ENCODE measurements at regions not wholly inside any gene's neighbourhood (a gene's known extent, or its start where the extent isn't known, plus 50 kb on each side); places are given as distances from the start of the nearest gene placed in this dataset.

DNA sequence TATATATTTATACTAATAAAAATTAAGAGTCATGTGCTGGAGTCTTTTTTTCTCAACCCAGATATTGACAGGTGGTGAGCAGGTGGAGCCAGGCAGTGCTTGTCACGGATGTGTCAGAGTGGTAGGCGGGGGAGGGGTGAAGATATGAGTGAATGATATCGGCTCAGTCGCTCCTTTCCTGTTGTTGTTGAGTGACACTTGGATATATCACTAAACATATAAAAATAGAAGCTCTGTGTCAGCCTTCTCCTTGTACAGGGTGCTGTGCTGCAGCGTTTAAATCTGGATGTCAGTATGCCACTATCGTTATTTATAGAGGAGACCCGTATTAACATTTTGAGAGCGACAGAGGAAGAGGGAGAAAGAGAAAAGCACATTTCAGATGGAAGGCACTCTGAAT lies 339.6 kb downstream of the NUF2 start:
- TF ChIP-seq SMC3 (conservative IDR thresholded peaks at IDR 0.05; ENCODE audit: poor library complexity) (no peak), EZH2 (IDR thresholded peaks at IDR 0.05; ENCODE audit: borderline replicate concordance, insufficient read depth, low read length, poor library complexity, severe bottlenecking) (no peak), EP300 (conservative IDR thresholded peaks at IDR 0.05; ENCODE audit: poor library complexity, severe bottlenecking) (peak; percentile 50), RAD21 (conservative IDR thresholded peaks at IDR 0.05) (no peak), POLR2AphosphoS5 (IDR thresholded peaks at IDR 0.05) (peak; percentile 59)
- TF ChIP-seq, protein P1, sequence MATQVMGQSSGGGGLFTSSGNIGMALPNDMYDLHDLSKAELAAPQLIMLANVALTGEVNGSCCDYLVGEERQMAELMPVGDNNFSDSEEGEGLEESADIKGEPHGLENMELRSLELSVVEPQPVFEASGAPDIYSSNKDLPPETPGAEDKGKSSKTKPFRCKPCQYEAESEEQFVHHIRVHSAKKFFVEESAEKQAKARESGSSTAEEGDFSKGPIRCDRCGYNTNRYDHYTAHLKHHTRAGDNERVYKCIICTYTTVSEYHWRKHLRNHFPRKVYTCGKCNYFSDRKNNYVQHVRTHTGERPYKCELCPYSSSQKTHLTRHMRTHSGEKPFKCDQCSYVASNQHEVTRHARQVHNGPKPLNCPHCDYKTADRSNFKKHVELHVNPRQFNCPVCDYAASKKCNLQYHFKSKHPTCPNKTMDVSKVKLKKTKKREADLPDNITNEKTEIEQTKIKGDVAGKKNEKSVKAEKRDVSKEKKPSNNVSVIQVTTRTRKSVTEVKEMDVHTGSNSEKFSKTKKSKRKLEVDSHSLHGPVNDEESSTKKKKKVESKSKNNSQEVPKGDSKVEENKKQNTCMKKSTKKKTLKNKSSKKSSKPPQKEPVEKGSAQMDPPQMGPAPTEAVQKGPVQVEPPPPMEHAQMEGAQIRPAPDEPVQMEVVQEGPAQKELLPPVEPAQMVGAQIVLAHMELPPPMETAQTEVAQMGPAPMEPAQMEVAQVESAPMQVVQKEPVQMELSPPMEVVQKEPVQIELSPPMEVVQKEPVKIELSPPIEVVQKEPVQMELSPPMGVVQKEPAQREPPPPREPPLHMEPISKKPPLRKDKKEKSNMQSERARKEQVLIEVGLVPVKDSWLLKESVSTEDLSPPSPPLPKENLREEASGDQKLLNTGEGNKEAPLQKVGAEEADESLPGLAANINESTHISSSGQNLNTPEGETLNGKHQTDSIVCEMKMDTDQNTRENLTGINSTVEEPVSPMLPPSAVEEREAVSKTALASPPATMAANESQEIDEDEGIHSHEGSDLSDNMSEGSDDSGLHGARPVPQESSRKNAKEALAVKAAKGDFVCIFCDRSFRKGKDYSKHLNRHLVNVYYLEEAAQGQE (IDR thresholded peaks at IDR 0.05; ENCODE audit: borderline replicate concordance) = no peak
- no peak overlapping the region for H2AFZ ChIP-seq (ENCODE audit: low read depth, low read length)
- H3K4me3 ChIP-seq (ENCODE audit: low read length) = peak overlapping the region; percentile 22
- H3K9ac ChIP-seq (ENCODE audit: low read length) = no peak overlapping the region
- H3K9me3 ChIP-seq (ENCODE audit: low read length) = no peaks in the 10 kb centered on the region
- no peaks in the 10 kb centered on the region for H3K27me3 ChIP-seq (ENCODE audit: insufficient read depth, low read depth, low read length)
- no peaks in the 10 kb centered on the region for H3F3A ChIP-seq (ENCODE audit: insufficient read depth, low read length, poor library complexity, severe bottlenecking)
- H3K79me2 ChIP-seq (replicated peaks; ENCODE audit: insufficient read depth, low read length) = no peaks in the 10 kb centered on the region
- H3K27ac ChIP-seq (ENCODE audit: low read length) = peak overlapping the region; percentile 57
- no peaks in the 10 kb centered on the region for H3K36me3 ChIP-seq (ENCODE audit: insufficient read depth, low read length)
- no peaks in the 10 kb centered on the region for H4K20me1 ChIP-seq (ENCODE audit: insufficient read depth)
- H3K4me2 ChIP-seq (ENCODE audit: low read length) = no peak overlapping the region
- no peaks in the 10 kb centered on the region for H3K9me2 ChIP-seq (ENCODE audit: insufficient read depth, low read length)

DNA sequence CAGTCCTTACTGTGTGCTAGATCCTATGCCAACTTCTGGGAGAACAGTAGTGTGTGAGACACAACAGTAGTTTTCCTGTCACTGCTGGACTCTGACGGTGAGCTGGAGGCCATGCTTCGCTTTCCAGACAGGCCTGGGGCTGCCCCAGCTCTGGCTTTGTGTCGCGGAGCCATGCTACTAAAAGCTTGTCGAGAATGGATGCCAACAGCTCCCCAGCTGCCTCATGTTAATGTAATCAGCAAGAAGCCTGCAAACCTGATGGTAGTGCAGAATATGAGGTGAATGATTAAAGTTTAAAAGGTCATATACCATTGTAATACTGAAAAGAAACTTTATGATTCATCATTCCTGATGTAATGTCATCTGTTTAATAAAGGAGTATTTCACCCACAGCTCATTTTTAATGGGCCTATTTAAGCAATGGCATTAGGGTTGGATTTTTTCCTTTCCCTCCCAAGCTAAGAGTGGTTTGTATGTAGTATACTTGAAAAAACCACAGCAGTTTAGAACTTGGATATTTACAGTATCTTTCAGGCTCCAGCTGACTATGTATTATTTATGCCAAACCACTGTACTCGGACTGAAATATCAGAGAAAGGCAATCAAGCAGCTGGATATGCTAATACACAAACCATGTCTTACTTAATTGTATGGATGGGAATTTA lies 343.0 kb downstream of the NUF2 start:
- H3K79me2 ChIP-seq (replicated peaks; ENCODE audit: insufficient read depth, low read length) = no peaks in the 10 kb centered on the region
- no peak overlapping the region for H3K27ac ChIP-seq (ENCODE audit: low read length)
- no peaks in the 10 kb centered on the region for H3K36me3 ChIP-seq (ENCODE audit: insufficient read depth, low read length)
- no peaks in the 10 kb centered on the region for H3K27me3 ChIP-seq (ENCODE audit: insufficient read depth, low read depth, low read length)
- no peak overlapping the region for H3K9ac ChIP-seq (ENCODE audit: low read length)
- TF ChIP-seq EP300 (conservative IDR thresholded peaks at IDR 0.05; ENCODE audit: poor library complexity, severe bottlenecking) = no peak
- TF ChIP-seq RAD21 (conservative IDR thresholded peaks at IDR 0.05) = no peak
- TF ChIP-seq EZH2 (IDR thresholded peaks at IDR 0.05; ENCODE audit: borderline replicate concordance, insufficient read depth, low read length, poor library complexity, severe bottlenecking) = no peak
- TF ChIP-seq POLR2AphosphoS5 (IDR thresholded peaks at IDR 0.05) = no peak
- TF ChIP-seq, protein P1 (IDR thresholded peaks at IDR 0.05; ENCODE audit: borderline replicate concordance) = no peak
- no peak for TF ChIP-seq MXI1 (conservative IDR thresholded peaks at IDR 0.05; ENCODE audit: poor library complexity, severe bottlenecking)
- TF ChIP-seq SMC3 (conservative IDR thresholded peaks at IDR 0.05; ENCODE audit: poor library complexity) = no peak
- TF ChIP-seq, protein P2, sequence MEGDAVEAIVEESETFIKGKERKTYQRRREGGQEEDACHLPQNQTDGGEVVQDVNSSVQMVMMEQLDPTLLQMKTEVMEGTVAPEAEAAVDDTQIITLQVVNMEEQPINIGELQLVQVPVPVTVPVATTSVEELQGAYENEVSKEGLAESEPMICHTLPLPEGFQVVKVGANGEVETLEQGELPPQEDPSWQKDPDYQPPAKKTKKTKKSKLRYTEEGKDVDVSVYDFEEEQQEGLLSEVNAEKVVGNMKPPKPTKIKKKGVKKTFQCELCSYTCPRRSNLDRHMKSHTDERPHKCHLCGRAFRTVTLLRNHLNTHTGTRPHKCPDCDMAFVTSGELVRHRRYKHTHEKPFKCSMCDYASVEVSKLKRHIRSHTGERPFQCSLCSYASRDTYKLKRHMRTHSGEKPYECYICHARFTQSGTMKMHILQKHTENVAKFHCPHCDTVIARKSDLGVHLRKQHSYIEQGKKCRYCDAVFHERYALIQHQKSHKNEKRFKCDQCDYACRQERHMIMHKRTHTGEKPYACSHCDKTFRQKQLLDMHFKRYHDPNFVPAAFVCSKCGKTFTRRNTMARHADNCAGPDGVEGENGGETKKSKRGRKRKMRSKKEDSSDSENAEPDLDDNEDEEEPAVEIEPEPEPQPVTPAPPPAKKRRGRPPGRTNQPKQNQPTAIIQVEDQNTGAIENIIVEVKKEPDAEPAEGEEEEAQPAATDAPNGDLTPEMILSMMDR (IDR thresholded peaks at IDR 0.05; ENCODE audit: poor library complexity, severe bottlenecking) = no peak
- no peak for TF ChIP-seq TAF1 (IDR thresholded peaks at IDR 0.05; ENCODE audit: low read depth)
- H4K20me1 ChIP-seq (ENCODE audit: insufficient read depth) = no peaks in the 10 kb centered on the region
- H3K4me3 ChIP-seq (ENCODE audit: low read length) = no peak overlapping the region
- H3K9me3 ChIP-seq (ENCODE audit: low read length) = no peaks in the 10 kb centered on the region
- peaks cover 6% of the 10 kb centered on the region for H3F3A ChIP-seq (ENCODE audit: insufficient read depth, low read length, poor library complexity, severe bottlenecking)
- H3K4me2 ChIP-seq (ENCODE audit: low read length) = no peak overlapping the region
- H3K9me2 ChIP-seq (ENCODE audit: insufficient read depth, low read length) = no peaks in the 10 kb centered on the region
- H2AFZ ChIP-seq (ENCODE audit: low read depth, low read length) = no peak overlapping the region

All from neural cell (in vitro differentiated cells).